ENCODE measurements at regions not wholly inside any gene's neighbourhood (a gene's known extent, or its start where the extent isn't known, plus 50 kb on each side); places are given as distances from the start of the nearest gene placed in this dataset.

GRCh38 chrX:112367065-112367464 is 284.5 kb upstream of the TRPC5 start (continued):
- TF ChIP-seq HDAC6 (IDR thresholded peaks at IDR 0.05; ENCODE audit: low read depth, low read length) (no peak), BRCA1 (IDR thresholded peaks at IDR 0.05; ENCODE audit: low read depth, low read length) (no peak), RNF2 (IDR thresholded peaks at IDR 0.05; ENCODE audit: borderline replicate concordance, low read depth, low read length, missing control alignments, poor library complexity, severe bottlenecking) (no peak), CTBP2 (IDR thresholded peaks at IDR 0.05; ENCODE audit: borderline replicate concordance, insufficient read depth, insufficient read length, low read length) (no peak), E2F6 (IDR thresholded peaks at IDR 0.05) (no peak)
